GM12874 (cell line): ENCODE measurements at regions not wholly inside any gene's neighbourhood (a gene's known extent, or its start where the extent isn't known, plus 50 kb on each side); places are given as distances from the start of the nearest gene placed in this dataset.

Source experiments
- CTCF ChIP-seq: IDR thresholded peaks from 2 replicates; pipeline ENCODE4 v1.5.1; 2011; ENCODE audit warnings: low read depth, mild to moderate bottlenecking, control low read depth, low read length, moderate library complexity; ENCODE audit not compliant: insufficient read depth

DNA sequence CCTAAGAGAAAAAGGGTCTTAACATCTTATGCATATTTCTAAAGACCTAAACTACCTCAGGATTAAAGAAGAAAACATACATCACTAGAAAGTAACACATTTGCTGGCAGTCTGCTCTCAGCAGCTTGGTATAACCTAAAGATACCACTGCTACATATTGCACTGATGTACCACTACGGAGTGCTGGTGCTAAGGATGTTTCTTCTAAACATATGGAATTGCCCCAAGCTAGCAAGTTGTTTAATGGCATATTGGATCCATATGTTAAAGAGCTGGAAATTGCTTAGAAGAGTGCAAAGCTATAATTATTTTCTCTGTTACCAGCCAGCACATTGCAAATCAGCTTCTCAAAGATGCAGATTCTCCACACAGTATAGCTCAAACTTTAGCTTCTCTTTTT is 436.5 kb upstream of the GALNTL6 start:
- no peak for TF ChIP-seq CTCF

GRCh38 chr4:171353535-171353934 is 459.7 kb upstream of the GALNTL6 start:
- TF ChIP-seq CTCF: no peak

- TF ChIP-seq CTCF: no peak
Observed at GRCh38 chr4:171348090-171348489, 465.1 kb upstream of the GALNTL6 start.

GRCh38 chr4:171342646-171343045 is 470.6 kb upstream of the GALNTL6 start:
- no peak for TF ChIP-seq CTCF

DNA sequence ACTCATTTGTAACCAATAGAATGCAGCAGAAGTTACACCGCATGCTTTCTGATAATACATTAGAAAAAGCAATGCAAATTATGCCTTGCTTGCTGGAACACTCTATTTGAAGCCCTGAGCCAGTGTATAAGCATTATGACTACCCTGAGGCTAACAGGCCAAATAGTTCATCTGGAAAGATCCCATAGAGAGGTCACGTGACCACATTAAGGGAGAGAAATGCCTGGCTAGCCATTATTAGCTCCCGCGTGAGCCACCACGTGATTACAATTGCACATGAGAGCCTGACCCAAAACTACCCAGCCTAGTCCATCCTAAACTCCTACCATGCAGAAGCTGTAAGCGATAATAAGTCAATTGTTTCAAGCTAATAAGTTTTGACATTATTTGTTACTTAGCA is 472.9 kb upstream of the GALNTL6 start:
- no peak for TF ChIP-seq CTCF

DNA sequence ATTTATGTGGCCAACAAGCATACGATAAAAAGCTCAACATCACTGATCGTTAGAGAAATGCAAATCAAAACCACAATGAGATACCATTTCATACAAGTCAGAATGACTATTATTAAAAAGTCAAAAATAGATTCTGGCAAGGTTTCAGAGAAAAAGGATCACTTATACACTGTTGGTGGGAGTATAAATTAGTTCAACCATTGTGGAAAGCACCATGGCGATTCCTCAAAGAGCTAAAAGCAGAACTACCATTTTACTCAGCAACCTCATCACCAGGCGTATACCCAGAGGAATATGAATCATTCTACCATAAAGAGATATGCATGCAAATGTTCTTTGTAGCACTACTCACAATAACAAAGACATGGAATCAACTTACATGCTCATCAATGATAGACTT is 478.7 kb upstream of the GALNTL6 start:
- TF ChIP-seq CTCF: no peak

GRCh38 chr4:171308661-171309060 is 504.5 kb upstream of the GALNTL6 start:
- no peak for TF ChIP-seq CTCF

- no peak for TF ChIP-seq CTCF
Observed at GRCh38 chr4:171288816-171289432, 524.3 kb upstream of the GALNTL6 start.
